A549 (cell line): ENCODE measurements at regions not wholly inside any gene's neighbourhood (a gene's known extent, or its start where the extent isn't known, plus 50 kb on each side); places are given as distances from the start of the nearest gene placed in this dataset.

Experiments
- ATAC-seq, 2 experiments: fragments of 200-7000 bp in 1 of 2; fragments of >200 bp in 1 of 2; cut with Nextera tagmentation in 1 of 2; cut with Tn5 transposase in 1 of 2; 3 replicates each; pipeline versions ENCODE4 v1.8.0 to v1.9.1; 2018 to 2020; ENCODE audit warnings: mild to moderate bottlenecking in 1 of 2, moderate library complexity in 1 of 2
- CTCF ChIA-PET: fragments of 300-600 bp; sonication (Branson Sonifier 250); formaldehyde crosslinking; extraction: SDS; loops from one replicate; lab custom pipeline; 2021; ENCODE audit warnings: antibody characterized with exemption, inconsistent platforms; lab: Yijun Ruan, JAX
- POLR2A ChIA-PET: fragments of 350-600 bp; formaldehyde crosslinking; extraction: SDS; loops from one replicate; lab custom pipeline; 2021; ENCODE audit warnings: antibody characterized with exemption, inconsistent platforms; lab: Yijun Ruan, JAX
- DNase-seq, 2 experiments: peaks; one replicate each; pipeline versions ENCODE4 v3.0.0 to v3.0.0-alpha.2; 2011 to 2016; ENCODE audit warnings: low read depth in 1 of 2, low spot score in 1 of 2
- FAIRE-seq: peaks from 2 replicates; lab custom pipeline; 2011; peaks lifted over from hg19 to GRCh38; lab: Jason Lieb, UNC
- H3K27ac ChIP-seq, 2 experiments: fragments of >200 bp; sonication (Bioruptor Twin); formaldehyde crosslinking; 3 replicates each; pipeline ENCODE4 v1.5.1; 2016 to 2017
- H3K4me1 ChIP-seq: fragments of >200 bp; sonication (Bioruptor Twin); formaldehyde crosslinking; 3 replicates; pipeline ENCODE4 v1.6.1; 2016
- H3K4me2 ChIP-seq: fragments of >200 bp; sonication (Bioruptor Twin); formaldehyde crosslinking; 3 replicates; pipeline ENCODE4 v1.6.1; 2016
- H3K4me3 ChIP-seq: fragments of >200 bp; sonication (Bioruptor Twin); formaldehyde crosslinking; 3 replicates; pipeline ENCODE4 v1.5.1; 2016
- H3K9me3 ChIP-seq: fragments of >200 bp; sonication (Bioruptor Twin); formaldehyde crosslinking; 3 replicates; pipeline ENCODE4 v1.6.1; 2016
- BHLHE40 ChIP-seq: IDR thresholded peaks from 2 replicates; pipeline ENCODE4 v1.6.1; 2012; ENCODE audit warnings: low read depth, low read length, inconsistent platforms
- CBX2 ChIP-seq: fragments of 200-600 bp; sonication (generic); IDR thresholded peaks from 2 replicates; pipeline ENCODE4 v1.6.1; 2016; ENCODE audit warnings: low read depth, mild to moderate bottlenecking, borderline replicate concordance
- CBX8 ChIP-seq: fragments of 200-600 bp; sonication (generic); IDR thresholded peaks from 2 replicates; pipeline ENCODE4 v1.6.1; 2016
- CEBPB ChIP-seq, 2 experiments: fragments of >200 bp in 1 of 2; sonication (Bioruptor Twin) in 1 of 2; formaldehyde crosslinking in 1 of 2; IDR thresholded peaks; 2 replicates each; pipeline ENCODE4 v1.6.1; 2012 to 2016
- CHD2 ChIP-seq: fragments of 150-350 bp; IDR thresholded peaks from 2 replicates; pipeline ENCODE4 v1.6.1; 2014; ENCODE audit warnings: low read length; ENCODE audit not compliant: partially characterized antibody
- CHD4 ChIP-seq: fragments of 200-600 bp; sonication (generic); IDR thresholded peaks from 2 replicates; pipeline ENCODE4 v1.6.1; 2016; ENCODE audit warnings: antibody characterized with exemption, mild to moderate bottlenecking, borderline replicate concordance
- EHMT2 ChIP-seq: fragments of 200-600 bp; sonication (generic); IDR thresholded peaks from 2 replicates; pipeline ENCODE4 v1.6.1; 2016; ENCODE audit warnings: antibody characterized with exemption, low read depth, mild to moderate bottlenecking, moderate library complexity
- EP300 ChIP-seq, 2 experiments: fragments of >200 bp; sonication (Bioruptor Twin); formaldehyde crosslinking; IDR thresholded peaks; 2 replicates in 1 of 2; 3 replicates in 1 of 2; pipeline ENCODE4 v1.6.1; 2016 to 2017
- FOSL2 ChIP-seq, 2 experiments: fragments of 450-650 bp in 1 of 2; fragments of >200 bp in 1 of 2; sonication (Bioruptor Twin) in 1 of 2; formaldehyde crosslinking; IDR thresholded peaks; 2 replicates each; pipeline versions ENCODE4 v1.5.0 to v1.6.1; 2016 to 2020; ENCODE audit warnings: mild to moderate bottlenecking in 1 of 2, moderate library complexity in 1 of 2
- FOXS1 ChIP-seq: fragments of 250-450 bp; sonication (Bioruptor Pico); IDR thresholded peaks from 2 replicates; pipeline ENCODE4 v1.5.0; 2020; ENCODE audit warnings: mild to moderate bottlenecking, moderate library complexity
- HOXB13 ChIP-seq: fragments of 250-450 bp; sonication (Bioruptor Pico); IDR thresholded peaks from 2 replicates; pipeline ENCODE4 v1.5.0; 2020; ENCODE audit warnings: low read depth, mild to moderate bottlenecking, moderate library complexity
- HOXB5 ChIP-seq: fragments of 250-450 bp; sonication (Bioruptor Pico); IDR thresholded peaks from 2 replicates; pipeline ENCODE4 v1.5.0; 2020; ENCODE audit warnings: mild to moderate bottlenecking, moderate library complexity
- KDM5A ChIP-seq: fragments of 200-600 bp; sonication (generic); IDR thresholded peaks from 2 replicates; pipeline ENCODE4 v1.6.1; 2016; ENCODE audit warnings: antibody characterized with exemption, mild to moderate bottlenecking
- MAFK ChIP-seq: fragments of 450-650 bp; IDR thresholded peaks from 2 replicates; pipeline ENCODE4 v1.6.1; 2014; ENCODE audit not compliant: partially characterized antibody
- NFE2L2 ChIP-seq: fragments of 150-350 bp; conservative IDR thresholded peaks from 2 replicates; pipeline ENCODE4 v1.6.1; 2014; ENCODE audit warnings: low read length
- NPAS2 ChIP-seq: fragments of 250-450 bp; sonication (Bioruptor Pico); IDR thresholded peaks from 2 replicates; pipeline ENCODE4 v1.8.0; 2022; ENCODE audit warnings: mild to moderate bottlenecking, moderate library complexity, borderline replicate concordance
- NR3C1 ChIP-seq: fragments of >200 bp; sonication (Bioruptor Twin); formaldehyde crosslinking; IDR thresholded peaks from 3 replicates; pipeline ENCODE4 v1.6.1; 2017
- POLR2AphosphoS2 ChIP-seq: conservative IDR thresholded peaks from 2 replicates; pipeline ENCODE4 v1.6.1; 2012; ENCODE audit warnings: low read length, improper control_type of control experiment, inconsistent platforms
- RAD21 ChIP-seq, 2 experiments: fragments of >200 bp in 1 of 2; sonication (Bioruptor Twin) in 1 of 2; formaldehyde crosslinking in 1 of 2; IDR thresholded peaks in 1 of 2; conservative IDR thresholded peaks in 1 of 2; 2 replicates in 1 of 2; 3 replicates in 1 of 2; pipeline ENCODE4 v1.6.1; 2012 to 2018; ENCODE audit warnings: inconsistent platforms in 1 of 2
- RARB ChIP-seq: fragments of 250-450 bp; sonication (Bioruptor Pico); IDR thresholded peaks from 2 replicates; pipeline ENCODE4 v1.8.0; 2021; ENCODE audit warnings: mild to moderate bottlenecking, moderate library complexity
- RFX5 ChIP-seq: fragments of 450-650 bp; IDR thresholded peaks from 2 replicates; pipeline ENCODE4 v1.7.1; 2014; ENCODE audit warnings: antibody characterized with exemption, mild to moderate bottlenecking, moderate library complexity
- RNF2 ChIP-seq: fragments of 200-600 bp; sonication (generic); IDR thresholded peaks from 2 replicates; pipeline ENCODE4 v1.6.1; 2016; ENCODE audit warnings: low read depth, mild to moderate bottlenecking, antibody characterized with exemption, moderate library complexity, borderline replicate concordance
- SREBF2 ChIP-seq: fragments of 450-650 bp; IDR thresholded peaks from 2 replicates; pipeline ENCODE4 v1.6.1; 2014; ENCODE audit warnings: mild to moderate bottlenecking, moderate library complexity
- TFCP2L1 ChIP-seq: fragments of 250-450 bp; sonication (Bioruptor Pico); IDR thresholded peaks from 2 replicates; pipeline ENCODE4 v1.5.0; 2021; ENCODE audit warnings: mild to moderate bottlenecking
- ZFP36 ChIP-seq: fragments of 450-650 bp; IDR thresholded peaks from 2 replicates; pipeline ENCODE4 v1.6.1; 2014; ENCODE audit warnings: borderline replicate concordance; ENCODE audit not compliant: partially characterized antibody
- ZSCAN20 ChIP-seq: fragments of 250-450 bp; sonication (Bioruptor Pico); IDR thresholded peaks from 2 replicates; pipeline ENCODE4 v1.8.0; 2022; ENCODE audit warnings: mild to moderate bottlenecking, moderate library complexity
- WGBS: methylation state at CpG from one replicate; pipeline ENCODE4 v1.1.6; 2017; ENCODE audit errors: missing lambda C conversion rate; 5-methylcytosine and 5-hydroxymethylcytosine counted together
- TF ChIP-seq, protein P1 (sequence below): fragments of 450-650 bp; IDR thresholded peaks from 2 replicates; pipeline ENCODE4 v1.6.1; 2014; ENCODE audit warnings: antibody characterized with exemption
- TF ChIP-seq, protein P2 (sequence below): IDR thresholded peaks from 2 replicates; pipeline ENCODE4 v1.6.1; 2012; ENCODE audit warnings: low read depth, borderline replicate concordance
- TF ChIP-seq, protein P3 (sequence below): fragments of 250-450 bp; sonication (Bioruptor Pico); IDR thresholded peaks from 2 replicates; pipeline ENCODE4 v1.5.0; 2021; ENCODE audit warnings: mild to moderate bottlenecking, moderate library complexity, borderline replicate concordance
- TF ChIP-seq, protein P4 (sequence below): IDR thresholded peaks from 2 replicates; pipeline ENCODE4 v1.6.1; 2012

DNA sequence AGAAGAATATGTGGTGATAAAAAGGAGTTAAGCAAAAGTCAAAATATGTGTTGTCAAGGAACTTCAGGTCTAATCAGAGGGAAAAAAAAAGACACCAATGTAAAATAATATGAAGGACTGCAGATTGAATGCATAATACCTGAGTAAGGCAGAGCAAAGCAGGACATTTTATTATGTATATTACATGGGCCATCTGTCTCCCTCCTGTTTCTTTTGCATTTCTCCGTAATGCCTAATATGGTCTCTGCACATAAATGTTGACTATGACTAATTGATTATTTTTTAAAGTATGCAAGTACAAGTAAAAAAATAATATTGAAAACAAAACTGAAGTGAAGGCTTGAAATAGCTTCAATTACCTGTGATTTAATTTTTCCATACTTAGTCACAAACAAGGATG lies 384.7 kb upstream of the MAN1A1 start:
- ChIA-PET CTCF (no interaction called here), POLR2A (no interaction called here)
- TF ChIP-seq HOXB5 (CRISPR knock-in tag) (no peak), RAD21 (conservative IDR thresholded peaks at IDR 0.05 in 1 of 2, IDR thresholded peaks at IDR 0.05 in 1 of 2) (no peak), MAFK (no peak), SREBF2 (no peak), FOSL2 (IDR thresholded peaks at IDR 0.05) (no peak), FOSL2 (CRISPR knock-in tag; IDR thresholded peaks at IDR 0.05) (no peak), EHMT2 (no peak), HOXB13 (no peak), ZFP36 (no peak), CBX8 (no peak), CHD4 (no peak), ZSCAN20 (CRISPR knock-in tag) (no peak), BHLHE40 (no peak), CBX2 (no peak), RFX5 (no peak), CEBPB (IDR thresholded peaks at IDR 0.05) (no peak)
- TF ChIP-seq, protein P1, sequence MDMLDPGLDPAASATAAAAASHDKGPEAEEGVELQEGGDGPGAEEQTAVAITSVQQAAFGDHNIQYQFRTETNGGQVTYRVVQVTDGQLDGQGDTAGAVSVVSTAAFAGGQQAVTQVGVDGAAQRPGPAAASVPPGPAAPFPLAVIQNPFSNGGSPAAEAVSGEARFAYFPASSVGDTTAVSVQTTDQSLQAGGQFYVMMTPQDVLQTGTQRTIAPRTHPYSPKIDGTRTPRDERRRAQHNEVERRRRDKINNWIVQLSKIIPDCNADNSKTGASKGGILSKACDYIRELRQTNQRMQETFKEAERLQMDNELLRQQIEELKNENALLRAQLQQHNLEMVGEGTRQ: no peak
- no peak for FAIRE-seq
- H3K27ac ChIP-seq: no peak overlapping the region
- no peaks in the 10 kb centered on the region for H3K4me1 ChIP-seq
- ATAC-seq: no peak
- no peaks in the 10 kb centered on the region for H3K9me3 ChIP-seq
- H3K4me2 ChIP-seq: no peak overlapping the region
- no peak for DNase-seq
- H3K4me3 ChIP-seq: no peak overlapping the region
- 4% methylated on average over 1 of the region's 1 CpG for WGBS

DNA sequence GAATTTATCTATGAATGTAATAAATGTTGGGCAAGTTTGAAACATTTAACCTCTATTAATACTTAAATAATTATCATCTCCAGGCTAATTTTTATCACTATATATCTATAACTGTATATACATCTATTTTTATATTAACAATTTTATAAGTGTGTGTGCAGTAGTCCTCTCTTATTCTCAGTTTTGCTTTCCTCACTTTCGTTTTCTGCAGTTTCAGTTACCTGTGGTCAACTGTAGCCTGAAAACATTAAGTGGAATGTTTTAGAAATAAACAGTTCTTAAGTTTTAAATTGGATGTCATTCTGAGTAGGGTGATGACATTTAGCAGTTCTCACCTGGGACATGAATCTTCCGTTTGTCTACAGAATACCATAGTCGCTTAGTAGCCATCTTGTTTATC lies 379.4 kb upstream of the MAN1A1 start:
- Histone ChIP-seq H3K4me3 (no peak overlapping the region), H3K27ac (no peak overlapping the region), H3K9me3 (no peaks in the 10 kb centered on the region)
- TF ChIP-seq KDM5A (no peak), FOXS1 (CRISPR knock-in tag) (no peak), NPAS2 (CRISPR knock-in tag) (no peak), RNF2 (no peak), EP300 (IDR thresholded peaks at IDR 0.05) (no peak), RARB (CRISPR knock-in tag) (no peak), RFX5 (no peak), NR3C1 (no peak), NFE2L2 (no peak), RAD21 (conservative IDR thresholded peaks at IDR 0.05 in 1 of 2, IDR thresholded peaks at IDR 0.05 in 1 of 2) (no peak), POLR2AphosphoS2 (no peak), BHLHE40 (no peak), CHD2 (no peak), TFCP2L1 (CRISPR knock-in tag) (no peak)
- TF ChIP-seq, protein P2, sequence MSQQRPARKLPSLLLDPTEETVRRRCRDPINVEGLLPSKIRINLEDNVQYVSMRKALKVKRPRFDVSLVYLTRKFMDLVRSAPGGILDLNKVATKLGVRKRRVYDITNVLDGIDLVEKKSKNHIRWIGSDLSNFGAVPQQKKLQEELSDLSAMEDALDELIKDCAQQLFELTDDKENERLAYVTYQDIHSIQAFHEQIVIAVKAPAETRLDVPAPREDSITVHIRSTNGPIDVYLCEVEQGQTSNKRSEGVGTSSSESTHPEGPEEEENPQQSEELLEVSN: no peak
- TF ChIP-seq, protein P3, sequence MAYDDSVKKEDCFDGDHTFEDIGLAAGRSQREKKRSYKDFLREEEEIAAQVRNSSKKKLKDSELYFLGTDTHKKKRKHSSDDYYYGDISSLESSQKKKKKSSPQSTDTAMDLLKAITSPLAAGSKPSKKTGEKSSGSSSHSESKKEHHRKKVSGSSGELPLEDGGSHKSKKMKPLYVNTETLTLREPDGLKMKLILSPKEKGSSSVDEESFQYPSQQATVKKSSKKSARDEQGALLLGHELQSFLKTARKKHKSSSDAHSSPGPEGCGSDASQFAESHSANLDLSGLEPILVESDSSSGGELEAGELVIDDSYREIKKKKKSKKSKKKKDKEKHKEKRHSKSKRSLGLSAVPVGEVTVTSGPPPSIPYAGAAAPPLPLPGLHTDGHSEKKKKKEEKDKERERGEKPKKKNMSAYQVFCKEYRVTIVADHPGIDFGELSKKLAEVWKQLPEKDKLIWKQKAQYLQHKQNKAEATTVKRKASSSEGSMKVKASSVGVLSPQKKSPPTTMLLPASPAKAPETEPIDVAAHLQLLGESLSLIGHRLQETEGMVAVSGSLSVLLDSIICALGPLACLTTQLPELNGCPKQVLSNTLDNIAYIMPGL: no peak
- TF ChIP-seq, protein P4, sequence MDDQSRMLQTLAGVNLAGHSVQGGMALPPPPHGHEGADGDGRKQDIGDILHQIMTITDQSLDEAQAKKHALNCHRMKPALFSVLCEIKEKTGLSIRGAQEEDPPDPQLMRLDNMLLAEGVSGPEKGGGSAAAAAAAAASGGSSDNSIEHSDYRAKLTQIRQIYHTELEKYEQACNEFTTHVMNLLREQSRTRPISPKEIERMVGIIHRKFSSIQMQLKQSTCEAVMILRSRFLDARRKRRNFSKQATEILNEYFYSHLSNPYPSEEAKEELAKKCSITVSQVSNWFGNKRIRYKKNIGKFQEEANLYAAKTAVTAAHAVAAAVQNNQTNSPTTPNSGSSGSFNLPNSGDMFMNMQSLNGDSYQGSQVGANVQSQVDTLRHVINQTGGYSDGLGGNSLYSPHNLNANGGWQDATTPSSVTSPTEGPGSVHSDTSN: no peak
- TF ChIP-seq, all 56 proteins: peak for 0
- H3K4me1 ChIP-seq: no peaks in the 10 kb centered on the region
- no peak for FAIRE-seq
- ATAC-seq: no peak
- no peak for DNase-seq
- 7% methylated on average over 3 of the region's 3 CpGs for WGBS
- ChIA-PET POLR2A (no interaction called here), CTCF (no interaction called here)
- H3K4me2 ChIP-seq: no peak overlapping the region
